Neutrophil (primary cell): ENCODE measurements at regions not wholly inside any gene's neighbourhood (a gene's known extent, or its start where the extent isn't known, plus 50 kb on each side); places are given as distances from the start of the nearest gene placed in this dataset.

ENCODE experiments used
- H3K27ac ChIP-seq: fragments of 200-600 bp; sonication (generic); 2 replicates; pipeline ENCODE4 v1.5.1; 2016; ENCODE audit warnings: mild to moderate bottlenecking, moderate library complexity
- H3K27me3 ChIP-seq: fragments of 200-600 bp; sonication (generic); 2 replicates; pipeline ENCODE4 v1.6.0; 2016; ENCODE audit warnings: mild to moderate bottlenecking
- H3K36me3 ChIP-seq: fragments of 200-600 bp; sonication (generic); 2 replicates; pipeline ENCODE4 v1.5.1; 2017
- H3K4me1 ChIP-seq, 2 experiments: fragments of 200-600 bp in 1 of 2; sonication (generic) in 1 of 2; 1 replicate in 1 of 2; 2 replicates in 1 of 2; pipeline versions ENCODE4 v1.5.1 to v1.6.1; 2013 to 2016; ENCODE audit warnings: low read depth in 1 of 2, low read length in 1 of 2, mild to moderate bottlenecking in 1 of 2, moderate library complexity in 1 of 2; ENCODE audit not compliant: control insufficient read depth in 1 of 2, insufficient read depth in 1 of 2
- H3K4me3 ChIP-seq, 2 experiments: fragments of 200-600 bp in 1 of 2; sonication (generic) in 1 of 2; 1 replicate in 1 of 2; 2 replicates in 1 of 2; pipeline ENCODE4 v1.5.1; 2013 to 2016; ENCODE audit warnings: low read depth in 1 of 2, low read length in 1 of 2, mild to moderate bottlenecking in 1 of 2, moderate library complexity in 1 of 2
- H3K9me3 ChIP-seq: fragments of 200-600 bp; sonication (generic); 2 replicates; pipeline ENCODE4 v1.5.1; 2016
- CTCF ChIP-seq: fragments of 200-600 bp; sonication (generic); IDR thresholded peaks from 2 replicates; pipeline ENCODE4 v1.5.1; 2016; ENCODE audit warnings: antibody characterized with exemption

GRCh38 chr9:119868694-119869093 is 499.5 kb upstream of the BRINP1 start:
- H3K4me1 ChIP-seq: no peaks in the 10 kb centered on the region
- H3K27me3 ChIP-seq: no peaks in the 10 kb centered on the region
- TF ChIP-seq CTCF: no peak
- no peak overlapping the region for H3K4me3 ChIP-seq
- no peaks in the 10 kb centered on the region for H3K9me3 ChIP-seq
- H3K27ac ChIP-seq: no peak overlapping the region
- no peaks in the 10 kb centered on the region for H3K36me3 ChIP-seq

DNA sequence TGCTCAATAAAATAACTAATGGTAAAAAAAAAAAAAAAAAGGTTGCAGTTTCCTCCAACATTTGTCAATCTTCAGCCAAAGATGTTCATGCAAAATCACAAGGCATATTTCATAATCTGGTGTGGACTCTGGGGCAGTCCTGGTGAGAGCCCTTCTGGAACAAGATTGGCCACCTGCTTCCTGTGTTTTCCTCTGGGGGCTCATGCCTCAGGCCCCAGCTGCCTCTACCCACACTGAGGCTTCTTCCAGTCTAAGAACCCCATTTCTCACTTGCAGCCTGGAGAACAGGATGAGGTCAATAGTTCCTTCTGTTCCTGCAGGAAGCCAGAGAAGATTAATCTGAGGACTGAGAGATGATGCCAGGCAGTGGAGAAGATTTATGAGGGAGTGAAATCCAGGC is 492.6 kb upstream of the BRINP1 start:
- Histone ChIP-seq H3K9me3 (no peaks in the 10 kb centered on the region), H3K36me3 (no peaks in the 10 kb centered on the region), H3K27me3 (no peaks in the 10 kb centered on the region), H3K4me1 (no peaks in the 10 kb centered on the region), H3K27ac (no peak overlapping the region), H3K4me3 (no peak overlapping the region)
- TF ChIP-seq CTCF: no peak

DNA sequence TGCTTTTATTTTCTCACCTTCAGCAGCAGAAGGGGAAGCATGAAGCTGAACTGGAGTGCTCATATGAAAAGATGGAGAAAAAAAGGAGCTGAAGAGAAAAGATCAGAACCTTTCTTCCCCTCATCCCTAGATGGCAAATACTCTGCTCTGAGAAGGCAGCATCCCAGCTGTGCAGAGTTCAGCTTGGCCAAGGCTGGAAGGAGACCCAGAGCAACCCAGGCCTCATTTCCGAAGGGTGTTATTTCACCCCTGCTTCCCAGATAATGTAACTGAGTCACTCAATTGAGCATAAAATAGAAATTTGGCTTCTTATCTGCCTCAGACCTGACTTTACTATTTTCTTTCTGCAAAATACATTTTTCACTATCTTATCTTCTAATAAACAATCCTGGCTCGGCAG is 489.9 kb upstream of the BRINP1 start:
- Histone ChIP-seq H3K4me1 (no peaks in the 10 kb centered on the region), H3K9me3 (no peaks in the 10 kb centered on the region), H3K27me3 (no peaks in the 10 kb centered on the region), H3K4me3 (no peak overlapping the region), H3K36me3 (no peaks in the 10 kb centered on the region), H3K27ac (no peak overlapping the region)
- no peak for TF ChIP-seq CTCF

DNA sequence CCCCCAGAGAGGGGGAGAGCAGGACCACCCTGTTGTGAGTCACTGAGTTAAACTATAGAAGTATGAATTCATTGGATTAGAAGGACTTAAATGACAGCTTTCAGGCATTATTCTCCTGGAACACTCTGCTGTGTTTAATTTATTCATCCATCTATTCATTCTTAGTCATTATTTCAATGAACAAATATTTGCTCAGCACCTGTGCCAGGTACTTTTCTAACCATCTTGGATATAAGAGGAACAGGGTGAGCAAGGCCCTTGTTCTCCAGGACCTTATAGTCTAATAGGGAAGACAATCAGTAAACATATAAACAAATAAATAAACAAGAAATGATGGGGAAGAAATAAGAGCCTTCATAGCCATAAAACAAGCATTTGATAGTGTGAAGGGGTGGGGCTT is 483.9 kb upstream of the BRINP1 start:
- H3K36me3 ChIP-seq: no peaks in the 10 kb centered on the region
- no peak overlapping the region for H3K4me3 ChIP-seq
- no peaks in the 10 kb centered on the region for H3K9me3 ChIP-seq
- no peak overlapping the region for H3K27ac ChIP-seq
- no peak for TF ChIP-seq CTCF
- H3K4me1 ChIP-seq: no peaks in the 10 kb centered on the region
- no peaks in the 10 kb centered on the region for H3K27me3 ChIP-seq

DNA sequence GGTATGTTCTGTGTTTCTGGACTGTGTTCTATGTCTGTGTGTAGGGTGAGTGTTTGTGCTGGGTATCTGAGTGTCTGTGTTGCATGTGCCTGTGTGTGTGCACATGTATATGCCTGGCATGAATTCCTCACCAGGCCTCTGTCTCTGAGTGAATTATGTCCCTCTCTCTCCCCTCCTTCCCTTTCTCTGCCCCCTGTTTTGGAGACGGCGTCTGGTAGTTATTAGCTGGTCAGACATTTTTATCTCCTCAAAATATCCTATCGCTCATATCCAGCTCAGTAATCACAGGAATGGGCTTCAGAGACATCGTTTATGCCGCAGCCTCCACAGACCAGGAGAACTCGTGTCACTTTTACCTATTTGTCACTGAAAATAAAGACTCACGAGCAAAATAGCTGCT is 483.2 kb upstream of the BRINP1 start:
- H3K4me3 ChIP-seq: no peak overlapping the region
- H3K27me3 ChIP-seq: no peaks in the 10 kb centered on the region
- no peaks in the 10 kb centered on the region for H3K36me3 ChIP-seq
- H3K27ac ChIP-seq: no peak overlapping the region
- no peaks in the 10 kb centered on the region for H3K4me1 ChIP-seq
- H3K9me3 ChIP-seq: no peaks in the 10 kb centered on the region
- TF ChIP-seq CTCF: no peak

GRCh38 chr9:119844431-119844830 is 475.2 kb upstream of the BRINP1 start:
- H3K36me3 ChIP-seq: no peaks in the 10 kb centered on the region
- H3K9me3 ChIP-seq: no peaks in the 10 kb centered on the region
- H3K27me3 ChIP-seq: no peaks in the 10 kb centered on the region
- no peaks in the 10 kb centered on the region for H3K4me1 ChIP-seq
- H3K27ac ChIP-seq: no peak overlapping the region
- no peak overlapping the region for H3K4me3 ChIP-seq
- no peak for TF ChIP-seq CTCF
